SK-N-SH (cell line): ENCODE measurements at regions not wholly inside any gene's neighbourhood (a gene's known extent, or its start where the extent isn't known, plus 50 kb on each side); places are given as distances from the start of the nearest gene placed in this dataset.

Source experiments
- ELF1 ChIP-seq: IDR thresholded peaks from 2 replicates; pipeline ENCODE4 v1.4.0; 2012
- EP300 ChIP-seq, 2 experiments: IDR thresholded peaks; 2 replicates each; pipeline versions ENCODE4 v1.4.0 to v1.6.1; 2012; ENCODE audit warnings: borderline replicate concordance in 1 of 2, low read depth in 1 of 2, low read length in 1 of 2
- FOXJ3 ChIP-seq: sonication (generic); formaldehyde crosslinking; IDR thresholded peaks from 2 replicates; pipeline ENCODE4 v1.5.1; 2020; ENCODE audit warnings: mild to moderate bottlenecking, missing genetic modification reagents
- GABPA ChIP-seq: IDR thresholded peaks from 2 replicates; pipeline ENCODE4 v1.4.0; 2012; ENCODE audit warnings: low read depth, mild to moderate bottlenecking
- NRF1 ChIP-seq: IDR thresholded peaks from 2 replicates; pipeline ENCODE4 v1.6.1; 2012; ENCODE audit warnings: low read depth, mild to moderate bottlenecking, low read length
- SMC3 ChIP-seq: IDR thresholded peaks from 2 replicates; pipeline ENCODE4 v1.6.1; 2012; ENCODE audit warnings: low read depth, low read length, improper control_type of control experiment
- TF ChIP-seq, protein P1 (sequence below): fragments of 150-350 bp; IDR thresholded peaks from 2 replicates; pipeline ENCODE4 v1.6.1; 2016; ENCODE audit warnings: mild to moderate bottlenecking, low read depth, low read length
- TF ChIP-seq, protein P2 (sequence below): IDR thresholded peaks from 2 replicates; pipeline ENCODE4 v1.4.0; 2012; ENCODE audit warnings: low read depth
- TF ChIP-seq, protein P3 (sequence below): fragments of 200-600 bp; sonication (generic); IDR thresholded peaks from 2 replicates; pipeline ENCODE4 v1.6.1; 2017; ENCODE audit warnings: antibody characterized with exemption, mild to moderate bottlenecking, moderate library complexity
- TF ChIP-seq, protein P4 (sequence below): IDR thresholded peaks from 2 replicates; pipeline ENCODE4 v1.4.0; 2012; ENCODE audit warnings: low read depth, borderline replicate concordance

DNA sequence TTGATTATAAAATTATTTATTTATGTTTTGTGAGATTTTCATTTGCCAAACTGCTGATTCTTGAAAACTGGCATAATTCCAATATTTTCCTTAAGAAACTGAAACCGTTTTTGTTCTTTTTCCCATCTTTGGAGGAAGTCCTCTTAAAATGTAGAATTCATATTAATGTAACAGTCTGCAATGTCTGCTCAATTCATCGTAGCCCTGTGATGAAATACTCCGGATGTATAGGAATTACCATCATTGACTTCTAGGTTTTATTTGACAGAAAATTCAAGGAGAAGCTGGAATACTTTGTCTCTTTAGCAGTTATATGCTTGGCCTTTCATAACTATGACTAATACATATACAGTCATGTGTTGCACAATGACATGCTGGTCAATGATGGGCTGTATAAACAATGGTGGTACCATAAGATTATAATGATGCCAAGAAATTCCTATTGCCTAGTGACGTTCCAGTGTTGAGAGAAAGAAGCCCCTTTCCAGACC lies 185.0 kb upstream of the GPRIN3 start:
- no peak for TF ChIP-seq EP300 (IDR thresholded peaks at IDR 0.05; ENCODE audit: borderline replicate concordance in 1 of 2, low read depth in 1 of 2, low read length in 1 of 2)
- no peak for TF ChIP-seq FOXJ3
- TF ChIP-seq ELF1 = no peak
- TF ChIP-seq, protein P1, sequence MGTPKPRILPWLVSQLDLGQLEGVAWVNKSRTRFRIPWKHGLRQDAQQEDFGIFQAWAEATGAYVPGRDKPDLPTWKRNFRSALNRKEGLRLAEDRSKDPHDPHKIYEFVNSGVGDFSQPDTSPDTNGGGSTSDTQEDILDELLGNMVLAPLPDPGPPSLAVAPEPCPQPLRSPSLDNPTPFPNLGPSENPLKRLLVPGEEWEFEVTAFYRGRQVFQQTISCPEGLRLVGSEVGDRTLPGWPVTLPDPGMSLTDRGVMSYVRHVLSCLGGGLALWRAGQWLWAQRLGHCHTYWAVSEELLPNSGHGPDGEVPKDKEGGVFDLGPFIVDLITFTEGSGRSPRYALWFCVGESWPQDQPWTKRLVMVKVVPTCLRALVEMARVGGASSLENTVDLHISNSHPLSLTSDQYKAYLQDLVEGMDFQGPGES = no peak
- no peak for TF ChIP-seq GABPA
- TF ChIP-seq, protein P2, sequence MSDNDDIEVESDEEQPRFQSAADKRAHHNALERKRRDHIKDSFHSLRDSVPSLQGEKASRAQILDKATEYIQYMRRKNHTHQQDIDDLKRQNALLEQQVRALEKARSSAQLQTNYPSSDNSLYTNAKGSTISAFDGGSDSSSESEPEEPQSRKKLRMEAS = no peak
- TF ChIP-seq SMC3 = no peak
- TF ChIP-seq, protein P3, sequence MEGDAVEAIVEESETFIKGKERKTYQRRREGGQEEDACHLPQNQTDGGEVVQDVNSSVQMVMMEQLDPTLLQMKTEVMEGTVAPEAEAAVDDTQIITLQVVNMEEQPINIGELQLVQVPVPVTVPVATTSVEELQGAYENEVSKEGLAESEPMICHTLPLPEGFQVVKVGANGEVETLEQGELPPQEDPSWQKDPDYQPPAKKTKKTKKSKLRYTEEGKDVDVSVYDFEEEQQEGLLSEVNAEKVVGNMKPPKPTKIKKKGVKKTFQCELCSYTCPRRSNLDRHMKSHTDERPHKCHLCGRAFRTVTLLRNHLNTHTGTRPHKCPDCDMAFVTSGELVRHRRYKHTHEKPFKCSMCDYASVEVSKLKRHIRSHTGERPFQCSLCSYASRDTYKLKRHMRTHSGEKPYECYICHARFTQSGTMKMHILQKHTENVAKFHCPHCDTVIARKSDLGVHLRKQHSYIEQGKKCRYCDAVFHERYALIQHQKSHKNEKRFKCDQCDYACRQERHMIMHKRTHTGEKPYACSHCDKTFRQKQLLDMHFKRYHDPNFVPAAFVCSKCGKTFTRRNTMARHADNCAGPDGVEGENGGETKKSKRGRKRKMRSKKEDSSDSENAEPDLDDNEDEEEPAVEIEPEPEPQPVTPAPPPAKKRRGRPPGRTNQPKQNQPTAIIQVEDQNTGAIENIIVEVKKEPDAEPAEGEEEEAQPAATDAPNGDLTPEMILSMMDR = no peak
- no peak for TF ChIP-seq NRF1
- TF ChIP-seq, protein P4, sequence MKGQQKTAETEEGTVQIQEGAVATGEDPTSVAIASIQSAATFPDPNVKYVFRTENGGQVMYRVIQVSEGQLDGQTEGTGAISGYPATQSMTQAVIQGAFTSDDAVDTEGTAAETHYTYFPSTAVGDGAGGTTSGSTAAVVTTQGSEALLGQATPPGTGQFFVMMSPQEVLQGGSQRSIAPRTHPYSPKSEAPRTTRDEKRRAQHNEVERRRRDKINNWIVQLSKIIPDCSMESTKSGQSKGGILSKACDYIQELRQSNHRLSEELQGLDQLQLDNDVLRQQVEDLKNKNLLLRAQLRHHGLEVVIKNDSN = no peak
